Activated T-helper 1 cell treated with anti-CD3 and anti-CD28 coated beads, Interleukin-12 subunit alpha, Interleukin-12 subunit beta, Interleukin-2, Interleukin-4 antibody, amounts not matched to agents 30 ng/mL and 10 ng/mL and 1 ng/mL, durations not matched to agents 14 hours and 24 hours and 36 hours (primary cell): ENCODE measurements at regions not wholly inside any gene's neighbourhood (a gene's known extent, or its start where the extent isn't known, plus 50 kb on each side); places are given as distances from the start of the nearest gene placed in this dataset.
"Not testable (repeated sequence)": the region's sequence is repeated elsewhere in the genome, so short reads cannot be mapped to it uniquely, and the experiment has no call there.

Experiments used
- DNase-seq: peaks from one replicate; pipeline ENCODE4 v3.0.0; 2021; ENCODE audit warnings: low spot score
- H3K27ac Mint-ChIP-seq: one replicate; pipeline ENCODE4 v1.8.0; 2021; ENCODE audit warnings: mild to moderate bottlenecking, mixed read lengths
- H3K27me3 Mint-ChIP-seq: one replicate; pipeline ENCODE4 v1.8.0; 2022; ENCODE audit warnings: mild to moderate bottlenecking, moderate library complexity, mixed read lengths; ENCODE audit not compliant: insufficient read depth
- H3K36me3 Mint-ChIP-seq: one replicate; pipeline ENCODE4 v1.8.0; 2021; ENCODE audit warnings: low read depth, mixed read lengths
- H3K4me1 Mint-ChIP-seq: one replicate; pipeline ENCODE4 v1.8.0; 2021; ENCODE audit warnings: low read depth, mixed read lengths
- H3K4me3 Mint-ChIP-seq: one replicate; pipeline ENCODE4 v1.8.0; 2021; ENCODE audit warnings: mild to moderate bottlenecking, moderate library complexity, mixed read lengths
- H3K9me3 Mint-ChIP-seq: one replicate; pipeline ENCODE4 v1.8.0; 2021; ENCODE audit warnings: mixed read lengths
- intact Hi-C: fragments of 100-400 bp; cut with micrococcal nuclease; formaldehyde crosslinking; loops from one replicate; pipeline ENCODE4 v1.15.1; 2024

DNA sequence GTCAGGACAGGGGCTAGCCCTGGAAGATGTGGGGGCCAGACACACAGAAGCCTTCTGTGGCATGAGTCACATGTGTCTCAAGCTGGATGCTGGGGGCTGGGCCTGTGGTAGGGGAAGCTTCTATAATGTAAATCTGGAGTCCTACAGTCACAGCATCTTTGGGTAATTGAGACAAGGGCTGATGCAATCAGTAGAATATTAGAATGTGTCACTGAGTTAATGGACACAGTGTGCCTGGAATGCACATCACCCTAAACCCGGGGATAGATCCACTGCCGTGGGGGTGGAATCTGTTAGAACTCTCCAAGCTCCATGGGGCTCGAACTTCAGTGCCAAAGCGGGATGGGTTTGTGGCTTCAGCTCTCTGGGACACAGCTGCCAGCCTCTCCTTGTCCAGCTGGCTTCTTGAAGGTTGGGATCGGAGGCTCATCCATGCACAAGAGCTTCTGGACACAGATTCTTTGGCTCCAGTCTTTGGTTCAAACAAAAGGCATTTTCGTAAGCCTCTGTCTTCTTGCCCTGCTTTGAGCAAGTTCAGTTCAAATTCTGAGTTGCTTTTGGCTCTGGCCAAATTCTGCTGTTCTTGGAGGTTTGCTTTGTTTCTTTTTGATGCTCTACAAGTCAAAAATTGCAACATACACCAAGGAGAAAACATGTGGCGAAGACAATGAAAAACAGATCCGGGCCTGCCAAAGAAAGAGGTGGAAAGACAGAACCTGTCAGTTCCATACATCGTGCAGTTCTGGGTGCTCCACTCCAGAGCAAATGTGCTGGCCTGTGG is 194.8 kb upstream of the ZNF32 start:
- no peaks in the 10 kb centered on the region for H3K9me3 Mint-ChIP-seq

DNA sequence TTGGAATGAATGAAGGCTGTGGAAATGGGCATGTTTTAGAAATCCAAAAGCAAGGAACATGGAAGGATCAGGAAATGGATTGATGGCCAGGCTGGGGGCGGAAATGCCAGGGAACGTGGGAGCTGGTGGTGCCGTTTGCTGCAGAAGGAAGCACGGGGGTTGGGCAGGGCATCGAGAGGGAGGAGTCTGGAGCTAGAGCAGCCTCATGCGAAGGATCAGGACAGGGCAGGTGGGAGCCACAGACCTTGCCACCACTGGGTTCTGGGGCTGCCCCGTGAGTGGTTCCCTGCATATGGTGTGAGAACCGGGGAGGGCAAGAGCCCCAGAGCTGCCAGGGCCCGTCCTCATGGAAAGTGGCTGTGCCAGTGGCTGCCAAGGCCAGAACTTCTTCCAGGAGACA is 193.8 kb upstream of the ZNF32 start:
- H3K4me1 Mint-ChIP-seq, result peaks cover 8% of the 10 kb centered on the region
- no peak overlapping the region for H3K27ac Mint-ChIP-seq
- H3K27me3 Mint-ChIP-seq, result peaks cover 17% of the 10 kb centered on the region
- no peak for DNase-seq
- intact Hi-C loops, result no loop called here
- peaks cover 1% of the 10 kb centered on the region for H3K36me3 Mint-ChIP-seq
- no peaks in the 10 kb centered on the region for H3K9me3 Mint-ChIP-seq
- no peak overlapping the region for H3K4me3 Mint-ChIP-seq

More for the DNA sequence above, 194.8 kb upstream of the ZNF32 start:
- no peak for DNase-seq
- H3K27ac Mint-ChIP-seq, result no peak overlapping the region
- H3K4me3 Mint-ChIP-seq, result no peak overlapping the region
- peaks cover 8% of the 10 kb centered on the region for H3K4me1 Mint-ChIP-seq
- peaks cover 1% of the 10 kb centered on the region for H3K36me3 Mint-ChIP-seq
- intact Hi-C loops, result no loop called here
- peaks cover 19% of the 10 kb centered on the region for H3K27me3 Mint-ChIP-seq

DNA sequence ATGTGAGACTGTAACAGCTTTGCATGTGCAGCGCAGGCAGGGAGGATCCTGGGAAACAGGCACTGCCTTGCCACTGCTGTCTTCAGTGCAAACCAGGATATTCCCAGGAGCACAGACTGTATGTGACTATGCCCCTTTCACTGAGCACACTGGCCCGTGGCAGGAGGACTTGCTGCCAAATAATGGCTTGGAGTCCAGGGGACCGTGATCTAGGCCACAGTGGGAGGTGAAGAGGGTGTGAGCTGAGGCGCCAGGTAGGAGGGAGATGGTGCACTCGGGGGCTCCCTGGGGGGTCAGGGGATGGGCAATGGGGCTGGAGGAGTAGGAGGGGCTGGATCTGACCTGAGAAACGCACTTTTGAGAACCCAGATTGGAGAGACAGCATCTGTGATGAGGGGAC is 193.4 kb upstream of the ZNF32 start:
- DNase-seq, result no peak
- peaks cover 17% of the 10 kb centered on the region for H3K27me3 Mint-ChIP-seq
- H3K4me3 Mint-ChIP-seq, result no peak overlapping the region
- intact Hi-C loops, result no loop called here
- H3K9me3 Mint-ChIP-seq, result no peaks in the 10 kb centered on the region
- H3K36me3 Mint-ChIP-seq, result peaks cover 1% of the 10 kb centered on the region
- H3K4me1 Mint-ChIP-seq, result peaks cover 8% of the 10 kb centered on the region
- no peak overlapping the region for H3K27ac Mint-ChIP-seq

DNA sequence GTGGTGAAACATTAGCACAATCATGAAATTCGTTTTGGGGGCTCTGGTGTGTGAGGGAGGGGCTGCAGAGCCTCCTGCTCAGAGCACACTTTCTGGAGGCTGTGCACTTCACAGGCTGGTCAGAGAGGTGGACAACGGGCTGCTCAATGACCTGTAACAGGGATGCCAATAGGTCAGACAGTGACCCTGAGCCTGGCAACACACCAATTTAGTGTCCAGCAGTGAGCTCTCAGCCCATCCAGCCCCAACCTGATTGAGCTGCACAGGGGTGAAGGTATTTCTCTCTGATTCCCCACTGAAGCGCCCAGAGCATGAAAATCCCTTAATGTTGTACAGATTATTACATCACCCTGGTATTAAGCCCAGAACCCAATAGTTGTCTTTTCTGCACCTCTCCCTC is 191.3 kb upstream of the ZNF32 start:
- H3K4me1 Mint-ChIP-seq, result no peaks in the 10 kb centered on the region
- no peaks in the 10 kb centered on the region for H3K9me3 Mint-ChIP-seq
- DNase-seq, result no peak
- intact Hi-C loops, result no loop called here
- peaks cover 1% of the 10 kb centered on the region for H3K36me3 Mint-ChIP-seq
- no peak overlapping the region for H3K27ac Mint-ChIP-seq
- H3K4me3 Mint-ChIP-seq, result no peak overlapping the region
- peaks cover 20% of the 10 kb centered on the region for H3K27me3 Mint-ChIP-seq

DNA sequence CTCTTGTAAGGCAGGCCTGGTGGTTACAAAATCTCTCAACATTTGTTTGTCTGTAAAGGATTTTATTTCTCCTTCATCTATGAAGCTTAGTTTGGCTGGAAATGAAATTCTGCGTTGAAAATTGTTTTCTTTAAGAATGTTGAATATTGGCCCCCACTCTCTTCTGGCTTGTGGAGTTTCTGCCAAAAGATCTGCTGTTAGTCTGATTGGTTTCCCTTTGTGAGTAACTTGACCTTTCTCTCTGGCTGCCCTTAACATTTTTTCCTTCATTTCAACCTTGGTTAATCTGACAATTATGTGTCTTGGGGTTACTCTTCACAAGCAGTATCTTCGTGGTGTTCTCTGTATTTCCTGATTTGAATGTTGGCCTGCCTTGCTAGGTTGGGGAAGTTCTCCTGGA is 186.1 kb upstream of the ZNF32 start:
- DNase-seq, H3K9me3 Mint-ChIP-seq, H3K36me3 Mint-ChIP-seq, H3K4me3 Mint-ChIP-seq, H3K27ac Mint-ChIP-seq, H3K4me1 Mint-ChIP-seq, intact Hi-C loops: not testable (repeated sequence)
- H3K27me3 Mint-ChIP-seq, result peaks cover 29% of the 10 kb centered on the region

DNA sequence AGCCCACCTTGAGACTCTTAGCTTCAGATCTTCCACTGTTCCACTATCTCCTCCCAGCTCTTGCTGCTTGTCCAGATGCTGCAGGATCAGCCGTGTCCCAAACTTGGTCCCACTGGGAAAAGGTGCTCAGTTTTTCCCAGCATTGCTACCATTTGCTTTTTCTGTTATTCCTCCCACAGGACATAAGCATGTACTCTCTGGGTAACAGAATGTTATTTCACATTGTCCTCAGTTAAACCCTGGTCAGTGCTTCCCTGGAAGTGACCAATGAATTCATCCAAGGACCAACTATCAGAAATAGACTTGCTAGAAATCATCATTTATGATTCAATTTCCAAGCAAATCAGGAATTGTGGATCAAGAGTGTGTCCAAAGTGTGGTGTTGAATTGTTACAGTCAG is 179.2 kb upstream of the ZNF32 start:
- Mint-ChIP-seq H3K9me3 (no peaks in the 10 kb centered on the region), H3K36me3 (no peaks in the 10 kb centered on the region), H3K4me1 (peaks cover 4% of the 10 kb centered on the region), H3K27ac (no peak overlapping the region), H3K27me3 (peaks cover 32% of the 10 kb centered on the region), H3K4me3 (no peak overlapping the region)
- DNase-seq, result no peak
- intact Hi-C loops, result no loop called here

DNA sequence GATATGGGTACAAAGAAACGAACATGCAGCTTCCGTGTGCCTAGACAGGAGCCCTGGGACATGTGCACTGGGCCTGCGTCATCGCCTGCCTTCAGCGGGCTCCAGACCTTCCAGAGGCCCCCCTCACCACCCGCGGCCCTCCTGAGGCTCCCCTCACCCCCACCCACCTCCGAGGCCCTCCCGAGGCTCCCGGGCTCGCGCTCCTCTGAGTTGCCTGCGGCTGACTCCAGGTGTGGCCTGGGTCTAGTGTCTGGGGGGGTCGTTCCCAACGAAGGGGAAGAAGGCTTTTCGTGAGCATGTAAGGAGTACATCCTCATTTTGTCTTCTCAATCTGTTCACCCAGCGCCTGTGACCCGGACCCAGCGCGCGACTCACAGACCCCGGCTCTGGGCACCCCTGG is 177.3 kb upstream of the ZNF32 start:
- no peak for DNase-seq
- Mint-ChIP-seq H3K4me3 (no peak overlapping the region), H3K27ac (no peak overlapping the region), H3K4me1 (peaks cover 15% of the 10 kb centered on the region), H3K36me3 (no peaks in the 10 kb centered on the region), H3K27me3 (peaks cover 37% of the 10 kb centered on the region), H3K9me3 (no peaks in the 10 kb centered on the region)
- intact Hi-C loops, result no loop called here

DNA sequence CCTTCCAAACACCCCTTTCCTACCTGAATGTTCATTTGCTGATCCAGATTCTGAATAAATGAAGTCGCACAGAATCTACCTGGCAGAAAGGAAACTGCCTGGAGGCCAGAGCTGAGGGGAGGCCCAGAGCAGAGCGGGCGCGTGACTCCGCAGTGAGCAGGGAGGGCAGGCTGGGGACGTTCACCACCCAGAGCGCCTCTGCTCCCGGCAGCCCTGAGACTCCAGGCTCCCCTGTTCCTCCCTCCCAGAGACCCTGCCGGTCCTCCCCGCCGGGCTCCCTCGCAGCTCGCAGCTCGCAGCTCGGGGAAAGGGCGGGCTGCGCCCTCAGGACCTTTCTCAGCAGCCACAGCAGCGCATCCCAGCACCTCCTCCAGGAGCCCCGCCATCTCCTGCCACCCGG is 176.7 kb upstream of the ZNF32 start:
- Mint-ChIP-seq H3K36me3 (no peaks in the 10 kb centered on the region), H3K4me1 (peaks cover 15% of the 10 kb centered on the region), H3K4me3 (no peak overlapping the region), H3K9me3 (no peaks in the 10 kb centered on the region), H3K27me3 (peaks cover 37% of the 10 kb centered on the region), H3K27ac (no peak overlapping the region)
- DNase-seq, result no peak
- intact Hi-C loops, result no loop called here

DNA sequence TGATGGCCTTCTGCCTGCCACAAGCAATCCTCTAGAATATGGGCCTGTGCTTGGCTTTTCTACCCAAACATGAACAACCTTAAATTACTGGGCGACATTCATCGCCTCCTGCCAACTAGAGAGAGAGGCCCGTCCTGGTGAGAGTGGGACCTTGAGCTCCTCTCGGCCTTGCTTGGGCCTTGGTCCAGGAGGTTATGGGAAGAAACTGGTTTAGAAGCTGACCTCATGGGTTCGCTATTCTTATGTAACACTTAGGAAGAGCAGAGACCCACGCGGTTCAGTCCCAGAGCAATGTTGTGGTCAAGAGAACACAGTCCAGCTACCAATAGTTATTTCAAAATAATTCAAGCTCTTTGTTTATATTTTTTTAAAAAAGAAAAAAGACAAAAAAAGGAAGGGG is 176.3 kb upstream of the ZNF32 start:
- peaks cover 40% of the 10 kb centered on the region for H3K27me3 Mint-ChIP-seq
- DNase-seq, result no peak
- H3K9me3 Mint-ChIP-seq, result no peaks in the 10 kb centered on the region
- intact Hi-C loops, result no loop called here
- no peak overlapping the region for H3K27ac Mint-ChIP-seq
- no peaks in the 10 kb centered on the region for H3K36me3 Mint-ChIP-seq
- H3K4me1 Mint-ChIP-seq, result peaks cover 15% of the 10 kb centered on the region
- H3K4me3 Mint-ChIP-seq, result no peak overlapping the region

DNA sequence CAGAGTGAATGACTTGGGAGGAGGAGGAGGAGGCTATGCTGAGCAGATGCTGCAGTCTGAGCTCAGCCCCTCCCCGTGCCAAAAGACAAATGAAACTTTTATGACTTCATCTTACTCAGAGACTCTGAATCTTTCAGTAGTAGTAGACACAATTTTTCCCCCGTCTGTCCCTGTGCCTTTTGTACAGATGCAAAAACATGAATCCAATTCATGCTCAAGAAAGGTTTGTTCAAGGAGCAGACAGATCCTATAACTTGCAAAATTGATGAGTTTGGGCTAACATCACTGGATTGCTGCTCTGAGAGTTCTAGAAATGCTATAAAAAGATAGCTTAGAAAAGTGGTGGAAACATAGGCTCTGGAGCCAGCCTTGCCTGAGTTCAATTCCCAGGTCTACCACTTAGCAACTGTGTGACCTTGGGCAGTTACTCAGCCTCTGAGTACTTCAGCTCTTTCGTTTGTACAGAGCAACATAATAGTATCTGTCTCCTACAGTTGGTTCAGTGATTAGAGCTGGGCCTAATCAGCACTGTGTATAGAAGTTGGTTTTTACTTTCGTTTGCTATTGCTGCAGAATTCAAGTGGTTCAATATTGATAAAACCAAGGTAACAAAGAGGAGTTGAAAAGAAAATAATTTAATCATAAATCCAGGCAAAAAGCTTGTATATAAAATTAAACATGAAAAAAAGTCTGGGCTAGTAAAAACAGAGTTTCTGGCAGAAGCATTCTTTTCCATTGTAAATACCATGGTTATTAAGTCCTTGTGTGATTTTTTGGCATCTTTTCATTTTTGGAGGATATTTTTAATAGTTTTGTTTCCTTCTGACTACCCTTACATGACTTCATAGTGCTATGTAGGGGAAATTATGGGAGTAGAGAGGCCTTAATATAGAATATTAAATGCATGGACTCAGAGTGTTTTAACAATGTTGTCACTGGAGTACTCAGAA is 174.2 kb upstream of the ZNF32 start:
- DNase-seq, result no peak
- no peak overlapping the region for H3K4me3 Mint-ChIP-seq
- H3K36me3 Mint-ChIP-seq, result no peaks in the 10 kb centered on the region
- peaks cover 15% of the 10 kb centered on the region for H3K4me1 Mint-ChIP-seq
- H3K27ac Mint-ChIP-seq, result no peak overlapping the region
- no peaks in the 10 kb centered on the region for H3K9me3 Mint-ChIP-seq
- H3K27me3 Mint-ChIP-seq, result peaks cover 41% of the 10 kb centered on the region
- intact Hi-C loops, result no loop called here

DNA sequence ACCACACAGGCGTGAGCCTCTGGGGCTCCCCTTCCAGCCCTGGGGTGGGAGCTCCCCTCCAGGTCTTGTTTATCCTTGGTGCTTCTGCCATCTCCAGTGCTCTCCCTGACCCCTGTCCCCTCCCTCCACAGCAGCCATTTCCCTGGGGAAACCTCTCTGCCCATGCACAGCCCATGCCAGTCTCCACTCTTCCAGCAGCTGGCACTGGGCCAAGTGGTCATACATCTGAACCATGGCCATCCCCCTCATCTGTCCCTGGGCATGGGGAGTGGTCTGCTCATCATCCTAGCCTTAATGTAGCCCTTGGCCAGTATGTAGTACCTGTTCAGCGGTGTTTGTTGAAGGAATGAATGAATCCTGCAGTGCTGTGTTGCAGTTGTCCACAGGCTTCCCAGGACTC is 172.4 kb upstream of the ZNF32 start:
- Mint-ChIP-seq H3K4me1 (peaks cover 30% of the 10 kb centered on the region), H3K36me3 (no peaks in the 10 kb centered on the region), H3K27ac (no peak overlapping the region), H3K27me3 (peaks cover 35% of the 10 kb centered on the region), H3K4me3 (no peak overlapping the region), H3K9me3 (no peaks in the 10 kb centered on the region)
- no peak for DNase-seq
- intact Hi-C loops, result no loop called here

DNA sequence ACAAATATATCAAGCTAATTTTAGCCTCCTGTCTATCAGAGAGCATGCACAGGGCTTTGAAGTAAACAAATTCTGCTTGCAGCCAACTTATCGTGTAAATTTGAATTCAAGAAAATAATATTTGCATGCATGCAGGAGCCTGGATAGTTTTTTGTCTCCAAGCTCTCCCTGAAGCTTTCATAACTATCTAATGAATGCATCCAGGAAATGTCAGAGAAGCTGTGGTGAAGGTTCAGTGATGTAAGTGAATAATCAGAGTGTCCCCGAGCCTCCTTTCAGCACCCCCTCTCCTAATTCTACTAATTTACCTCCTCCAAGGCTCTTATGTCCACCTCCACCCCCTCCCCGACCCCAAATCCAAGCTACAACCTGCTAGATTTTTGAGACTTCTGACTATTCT is 172.0 kb upstream of the ZNF32 start:
- Mint-ChIP-seq H3K4me1 (peaks cover 35% of the 10 kb centered on the region), H3K4me3 (no peak overlapping the region), H3K9me3 (no peaks in the 10 kb centered on the region), H3K27me3 (peaks cover 35% of the 10 kb centered on the region), H3K36me3 (no peaks in the 10 kb centered on the region), H3K27ac (no peak overlapping the region)
- DNase-seq, result no peak
- intact Hi-C loops, result no loop called here
